H1 (cell line): ENCODE measurements at regions not wholly inside any gene's neighbourhood (a gene's known extent, or its start where the extent isn't known, plus 50 kb on each side); places are given as distances from the start of the nearest gene placed in this dataset.

ENCODE experiments used
- JUN ChIP-seq: IDR thresholded peaks from 2 replicates; pipeline ENCODE4 v1.6.1; 2011; ENCODE audit warnings: low read depth, mild to moderate bottlenecking, improper control_type of control experiment, low read length
- RBBP5 ChIP-seq: IDR thresholded peaks from 2 replicates; pipeline ENCODE4 v1.7.1; 2012; ENCODE audit warnings: low read depth, mild to moderate bottlenecking, inconsistent platforms, low read length, moderate library complexity, borderline replicate concordance

GRCh38 chr12:77645966-77646598, 184.6 kb upstream of the NAV3 start (continued):
- TF ChIP-seq JUN (no peak), RBBP5 (no peak)
- TF ChIP-seq, all 59 proteins: peak for 3
